T47D (cell line): ENCODE measurements at regions not wholly inside any gene's neighbourhood (a gene's known extent, or its start where the extent isn't known, plus 50 kb on each side); places are given as distances from the start of the nearest gene placed in this dataset.
"Not testable (repeated sequence)": the region's sequence is repeated elsewhere in the genome, so short reads cannot be mapped to it uniquely, and the experiment has no call there.

Experiments
- DNase-seq, 2 experiments: peaks; one replicate each; pipeline versions ENCODE4 v3.0.0 to v3.0.0-alpha.2; 2011 to 2012; ENCODE audit warnings: low read depth in 1 of 2, low spot score in 1 of 2
- JUND ChIP-seq: IDR thresholded peaks from 2 replicates; pipeline ENCODE4 v1.6.1; 2012; ENCODE audit warnings: low read depth
- in situ Hi-C: cut with HindIII; loops from 2 replicates; pipeline ENCODE4 v1.10.0; 2016; ENCODE audit warnings: low sequenced_read_pairs, low pct_unique_long_range_greater_than_20kb

DNA sequence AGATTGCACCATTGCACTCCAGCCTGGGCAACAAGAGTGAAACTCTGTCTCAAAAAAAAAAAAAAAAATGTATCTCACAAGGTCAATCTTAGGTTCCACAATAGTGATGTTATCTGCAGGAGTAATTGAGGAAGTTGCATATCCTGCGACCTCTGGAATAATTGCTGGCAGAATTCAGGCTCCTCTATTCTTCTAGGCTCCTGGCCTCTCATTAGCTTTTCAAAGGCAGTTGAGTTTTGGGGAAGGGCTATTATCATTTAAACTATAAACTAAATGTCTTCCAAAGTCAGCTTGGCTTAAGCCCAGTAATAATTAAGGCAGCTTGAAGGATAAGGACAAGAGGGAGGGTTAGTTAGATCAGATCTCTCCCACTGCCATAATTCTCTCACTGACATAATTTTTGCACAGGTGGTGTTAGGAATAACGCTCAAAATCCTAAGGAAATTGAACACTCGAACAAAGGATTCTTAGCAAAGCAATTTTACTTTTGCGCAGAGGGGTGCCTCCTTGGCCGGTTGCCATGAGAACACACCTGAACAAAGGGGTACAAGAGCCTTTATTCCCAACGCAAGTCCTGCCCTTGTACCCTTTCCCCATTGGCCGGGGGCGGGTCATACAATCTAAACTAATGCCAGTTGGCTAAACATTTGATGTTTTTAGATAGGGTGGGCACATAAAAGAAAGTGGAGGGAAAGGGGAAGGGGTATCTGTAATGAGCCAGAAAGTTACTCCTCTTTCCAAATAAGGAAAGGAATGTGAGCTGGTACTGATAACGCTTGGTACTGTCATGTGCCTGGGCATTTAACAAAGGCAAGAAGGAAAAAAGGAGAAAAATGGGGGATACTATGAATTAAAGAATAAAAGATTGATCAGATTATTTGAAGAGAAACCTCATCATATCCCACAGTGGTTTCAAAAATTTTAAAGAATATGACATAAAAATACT, 106.4 kb upstream of the CCNG1 start:
- no peak for DNase-seq
- in situ Hi-C loops, result no loop called here
- TF ChIP-seq JUND, result no peak

DNA sequence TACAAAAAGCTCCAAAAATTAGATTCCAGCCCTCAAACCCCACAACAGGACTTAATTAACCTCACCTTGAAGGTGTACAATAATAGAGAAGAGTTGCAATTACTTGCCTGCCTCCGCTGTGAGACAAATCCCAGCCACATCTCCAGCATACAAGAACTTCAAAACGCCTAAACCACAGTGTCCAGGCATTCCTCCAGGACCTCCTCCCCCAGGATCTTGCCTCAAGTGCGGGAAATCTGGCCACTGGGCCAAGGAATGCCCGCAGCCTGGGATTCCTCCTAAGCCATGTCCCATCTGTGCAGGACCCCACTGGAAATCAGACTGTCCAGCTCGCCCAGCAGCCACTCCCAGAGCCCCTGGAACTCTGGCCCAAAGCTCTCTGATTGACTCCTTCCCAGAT, 101.3 kb upstream of the CCNG1 start:
- in situ Hi-C loops, DNase-seq: not testable (repeated sequence)

DNA sequence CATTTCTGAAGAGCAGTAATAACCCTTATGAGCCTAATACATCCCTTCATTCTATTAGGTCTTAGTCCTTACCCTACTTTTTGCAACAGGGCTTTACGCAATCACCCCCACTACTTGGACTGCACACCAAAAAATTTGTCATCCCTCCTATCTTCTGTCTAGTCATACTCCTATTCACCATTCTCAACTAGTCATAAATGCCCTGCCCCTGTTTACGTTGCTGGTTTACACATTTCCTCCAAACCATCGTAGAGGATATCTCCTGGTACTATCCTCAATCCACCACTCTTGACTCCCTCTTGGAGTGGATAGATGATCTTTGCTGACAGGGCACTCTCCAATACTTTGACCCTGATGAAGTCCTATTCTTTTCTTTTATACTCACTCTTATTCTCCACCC, 98.2 kb upstream of the CCNG1 start:
- in situ Hi-C loops, result no loop called here
- DNase-seq, result no peak
- TF ChIP-seq JUND, result no peak

DNA sequence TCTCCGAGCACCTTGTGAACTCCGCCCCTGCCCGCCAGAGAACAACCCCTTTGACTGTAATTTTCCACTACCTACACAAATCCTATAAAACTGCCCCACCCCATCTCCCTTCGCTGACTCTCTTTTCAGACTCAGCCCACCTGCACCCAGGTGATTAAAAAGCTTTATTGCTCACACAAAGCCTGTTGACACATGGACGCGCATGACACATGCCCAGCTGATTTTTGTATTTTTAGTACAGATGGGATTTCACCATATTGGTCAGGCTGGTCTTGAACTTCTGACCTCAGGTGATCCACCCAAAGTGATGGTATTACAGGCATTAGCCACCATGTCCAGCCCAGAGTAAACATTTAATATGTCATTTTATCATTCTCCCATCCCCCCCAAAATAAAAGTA, 97.0 kb upstream of the CCNG1 start:
- DNase-seq, in situ Hi-C loops: not testable (repeated sequence)

DNA sequence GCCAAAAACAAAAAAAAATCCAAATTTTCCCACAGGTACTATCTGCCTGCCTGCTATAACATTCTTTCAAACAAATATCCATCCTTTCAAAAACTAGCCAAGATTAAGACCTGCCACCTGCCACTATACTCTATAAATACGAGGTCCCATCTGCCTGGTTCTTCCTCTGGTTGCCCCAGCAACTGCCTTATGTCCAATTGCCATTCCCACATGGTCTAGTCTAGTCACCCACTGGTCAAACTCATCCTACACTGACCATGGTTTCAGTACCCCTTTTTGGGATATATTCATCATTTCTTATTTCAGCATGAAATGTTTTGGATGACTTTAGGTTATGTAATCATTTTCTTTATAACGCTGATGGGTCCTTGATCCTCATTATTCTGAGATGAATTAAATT, 95.1 kb upstream of the CCNG1 start:
- no peak for TF ChIP-seq JUND
- DNase-seq, result no peak
- in situ Hi-C loops, result no loop called here

DNA sequence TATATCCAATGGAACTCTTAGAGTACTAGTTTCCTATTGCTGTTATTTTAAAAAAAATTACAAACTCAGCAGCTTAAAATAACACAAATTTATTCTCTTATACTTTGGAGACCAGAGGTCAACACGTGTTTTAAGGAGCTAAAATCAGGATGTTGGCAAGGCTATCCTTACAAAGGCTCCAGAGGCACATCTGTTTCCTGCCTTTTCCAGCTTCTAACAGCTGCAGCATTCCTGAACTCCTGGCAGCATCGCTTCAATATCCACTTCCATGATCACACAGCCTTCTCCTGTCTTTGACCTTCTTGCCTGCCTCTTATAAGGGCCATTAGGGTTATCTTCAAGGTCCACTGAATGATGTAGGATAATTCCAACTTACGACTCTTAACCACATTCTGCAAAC, 92.2 kb upstream of the CCNG1 start:
- in situ Hi-C loops, result no loop called here

DNA sequence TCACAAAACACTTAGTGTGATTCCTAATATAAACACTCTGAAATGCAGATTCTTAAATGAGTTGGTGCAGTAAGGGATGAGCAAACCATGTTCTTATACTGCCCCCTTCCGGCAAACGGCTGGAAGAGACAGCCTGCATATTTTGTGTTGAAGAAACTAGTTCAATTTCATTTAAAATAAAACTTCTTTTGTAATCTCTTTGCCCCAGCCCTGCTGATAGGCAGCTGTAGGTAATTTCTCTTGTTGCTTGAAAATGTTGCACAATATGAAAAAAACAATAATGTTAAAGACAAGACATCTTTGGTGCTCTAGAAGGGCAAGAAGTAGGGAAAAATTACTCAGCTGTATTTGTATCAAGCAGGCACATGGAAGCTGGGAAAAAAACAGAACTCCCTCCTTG, 89.7 kb upstream of the CCNG1 start:
- in situ Hi-C loops, result no loop called here
- peak; percentile 76 to 82 for DNase-seq
- TF ChIP-seq JUND, result no peak

More for the DNA sequence above, 92.2 kb upstream of the CCNG1 start:
- no peak for TF ChIP-seq JUND
- no peak for DNase-seq

DNA sequence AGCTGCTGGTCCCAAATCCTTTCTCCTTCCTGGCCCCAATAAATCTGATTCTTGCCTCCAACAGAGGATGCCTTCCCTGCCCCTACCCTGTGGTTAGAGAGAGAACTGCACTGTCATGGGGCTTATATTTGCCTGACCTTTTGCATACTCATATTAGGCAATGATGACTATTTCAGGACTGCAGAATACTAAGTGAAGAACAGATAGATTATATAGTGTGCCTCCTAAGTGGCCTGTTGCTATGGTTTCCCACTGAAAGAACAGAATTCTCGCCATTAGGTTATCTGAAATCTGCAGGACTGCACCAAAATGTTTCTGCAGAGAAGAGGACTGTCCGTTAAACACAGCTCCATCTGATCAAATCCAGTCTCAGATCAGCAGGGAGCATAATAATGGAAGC, 87.3 kb upstream of the CCNG1 start:
- in situ Hi-C loops, result no loop called here
- DNase-seq, result peak in 1 of 2 experiments; percentile 16
- TF ChIP-seq JUND, result no peak

DNA sequence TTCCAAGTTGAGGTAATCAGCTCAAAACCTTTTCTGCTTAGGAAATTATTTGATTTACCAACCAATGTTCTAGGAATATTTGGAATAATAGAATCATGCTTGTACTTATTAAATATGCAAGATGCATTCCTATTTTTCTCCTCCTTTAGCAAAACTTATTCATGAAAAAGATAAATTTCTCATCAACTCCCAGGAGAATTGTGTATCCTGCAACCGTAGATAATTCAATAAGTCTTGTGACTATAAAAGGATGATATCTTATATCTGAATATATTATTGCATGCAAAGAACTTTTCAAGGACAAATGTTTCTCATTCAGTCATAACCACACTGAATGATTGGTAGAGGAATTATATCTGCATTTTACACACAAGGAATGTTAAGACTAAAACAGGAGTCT, 84.9 kb upstream of the CCNG1 start:
- DNase-seq, result no peak
- in situ Hi-C loops, result no loop called here

DNA sequence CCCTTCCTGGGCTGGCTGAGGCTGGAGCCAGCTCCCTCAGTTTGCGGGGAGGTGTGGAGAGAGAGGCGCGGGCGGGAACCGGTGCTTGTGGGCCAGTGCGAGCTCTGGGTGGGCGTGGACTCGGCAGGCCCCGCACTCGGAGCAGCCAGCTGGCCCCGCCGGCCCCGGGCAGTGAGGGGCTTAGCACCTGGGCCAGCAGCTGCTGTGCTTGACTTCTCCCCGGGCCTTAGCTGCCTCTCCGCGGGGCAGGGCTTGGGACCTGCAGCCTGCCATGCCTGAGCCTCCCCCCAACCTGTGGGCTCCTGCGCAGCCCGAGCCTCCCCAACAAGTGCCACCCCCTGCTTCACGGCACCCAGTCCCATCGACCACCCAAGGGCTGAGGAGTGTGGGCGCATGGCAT, 81.6 kb upstream of the CCNG1 start:
- DNase-seq, in situ Hi-C loops: not testable (repeated sequence)

More for the DNA sequence above, 84.9 kb upstream of the CCNG1 start:
- no peak for TF ChIP-seq JUND

DNA sequence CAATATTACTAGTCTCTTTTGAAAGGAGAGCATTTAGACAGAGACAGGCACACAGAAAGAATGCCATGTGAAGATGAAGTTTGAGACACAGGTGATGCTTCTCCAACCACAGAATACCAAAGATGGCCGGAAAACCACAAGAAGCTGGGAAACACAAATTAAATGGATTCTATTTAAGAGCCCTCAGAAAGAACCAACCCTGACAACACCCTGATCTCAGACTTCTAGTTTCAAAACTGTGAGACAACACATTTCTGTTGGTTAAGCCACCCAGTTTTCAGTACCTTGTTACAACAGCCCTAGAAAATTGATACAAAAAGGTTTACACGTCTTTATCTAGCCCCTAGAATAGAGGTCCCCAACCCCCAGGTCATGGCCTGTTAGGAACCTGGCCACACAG, 79.8 kb upstream of the CCNG1 start:
- DNase-seq, result no peak
- in situ Hi-C loops, result no loop called here
- TF ChIP-seq JUND, result no peak

DNA sequence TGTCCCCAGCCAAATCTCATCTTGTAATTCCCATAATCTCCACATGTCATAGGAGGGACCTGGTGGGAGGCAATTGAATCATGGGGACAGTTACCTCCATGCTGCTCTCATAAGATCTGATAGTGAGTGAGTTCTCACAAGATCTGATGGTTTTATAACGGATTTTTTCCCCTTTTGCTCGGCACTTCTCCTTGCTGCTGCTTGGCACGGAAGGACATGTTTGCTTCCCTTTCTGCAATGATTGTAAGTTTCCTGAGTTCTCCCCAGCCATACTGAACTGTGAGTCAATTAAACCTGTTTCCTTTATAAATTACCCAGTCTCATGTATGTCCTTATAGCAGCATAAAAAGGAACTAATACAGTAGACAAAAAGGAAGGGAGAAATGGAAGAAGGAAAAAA, 76.7 kb upstream of the CCNG1 start:
- in situ Hi-C loops, result no loop called here
- no peak for DNase-seq
- no peak for TF ChIP-seq JUND

DNA sequence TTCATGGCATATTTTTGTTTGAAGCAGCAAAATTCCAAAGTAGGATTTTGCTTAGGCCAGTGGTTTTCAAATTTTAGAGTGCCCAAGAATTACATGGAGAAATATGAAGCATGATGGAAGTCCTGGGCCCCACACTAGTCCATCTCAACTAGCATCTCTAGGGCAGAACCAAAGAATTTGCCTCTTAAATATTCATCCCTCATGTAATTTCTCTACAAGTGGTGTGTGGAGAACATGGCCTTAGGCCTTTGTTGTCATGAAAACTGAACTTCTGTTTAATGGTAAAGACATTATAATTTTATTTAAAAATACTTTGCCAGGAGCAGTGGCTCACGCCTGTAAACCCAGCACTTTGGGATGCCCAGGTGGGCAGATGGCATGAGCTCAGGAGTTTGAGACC, 75.9 kb upstream of the CCNG1 start:
- DNase-seq, result no peak
- TF ChIP-seq JUND, result no peak
- in situ Hi-C loops, result no loop called here

DNA sequence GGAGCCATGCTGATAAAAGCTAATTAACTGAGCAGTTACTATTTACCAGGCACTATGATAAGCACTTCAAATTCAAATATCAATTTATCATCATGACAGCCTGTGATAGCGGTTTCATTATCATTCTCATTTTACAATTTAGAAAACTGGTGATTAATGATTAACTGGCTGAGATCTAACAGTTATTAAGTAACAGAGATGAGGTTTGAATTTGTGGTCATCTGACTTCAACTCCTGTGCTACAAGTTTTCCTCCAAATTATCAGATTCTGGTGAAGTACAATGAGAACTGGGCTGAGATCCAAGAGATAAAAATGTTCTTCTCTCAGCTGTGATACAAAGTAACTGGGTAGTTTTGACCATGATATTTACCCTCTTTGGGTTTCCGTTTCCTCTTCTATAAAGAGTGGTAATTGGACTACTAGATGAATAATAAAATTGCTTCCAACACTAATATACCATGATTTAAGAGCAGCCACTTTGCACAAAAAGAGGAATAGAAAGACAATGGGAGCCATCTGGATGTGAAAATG, 74.5 kb upstream of the CCNG1 start:
- TF ChIP-seq JUND, result no peak
- in situ Hi-C loops, result no loop called here
- no peak for DNase-seq
